Heart left ventricle (tissue), 16 donors: ENCODE measurements at regions not wholly inside any gene's neighbourhood (a gene's known extent, or its start where the extent isn't known, plus 50 kb on each side); places are given as distances from the start of the nearest gene placed in this dataset.

Experiments
- ATAC-seq, 4 donors: fragments of 200-7000 bp; cut with Tn5 transposase; one replicate each; pipeline ENCODE4 v1.9.1; 2020 to 2022; ENCODE audit warnings: moderate library complexity in 4 of 4, mild to moderate bottlenecking in 3 of 4, moderate number of reproducible peaks in 1 of 4
- DNase-seq, 5 donors: peaks; one replicate each; pipeline ENCODE4 v3.0.0-alpha.2; 2020
- H3K27ac ChIP-seq, 12 donors: fragments of 200-600 bp; sonication (generic) in 4 of 12; one replicate each; pipeline versions ENCODE4 v1.5.0 to v1.8.0; 2016 to 2022; ENCODE audit warnings: mild to moderate bottlenecking in 2 of 12
- H3K27me3 ChIP-seq, 9 donors: fragments of 200-600 bp; sonication (generic) in 2 of 9; one replicate each; pipeline versions ENCODE4 v1.5.1 to v1.8.0; 2016 to 2022; ENCODE audit warnings: mild to moderate bottlenecking in 3 of 9
- H3K36me3 ChIP-seq, 9 donors: fragments of 200-600 bp; sonication (generic) in 2 of 9; one replicate each; pipeline versions ENCODE4 v1.5.0 to v1.8.0; 2018 to 2022; ENCODE audit warnings: mild to moderate bottlenecking in 2 of 9
- H3K4me1 ChIP-seq, 12 donors: fragments of 200-600 bp; sonication (generic) in 4 of 12; one replicate each; pipeline versions ENCODE4 v1.5.0 to v1.8.0; 2016 to 2022; ENCODE audit warnings: mild to moderate bottlenecking in 3 of 12
- H3K4me3 ChIP-seq, 12 donors: fragments of 200-600 bp; sonication (generic) in 4 of 12; one replicate each; pipeline versions ENCODE4 v1.5.0 to v1.8.0; 2017 to 2022; ENCODE audit warnings: mild to moderate bottlenecking in 9 of 12, moderate library complexity in 4 of 12
- H3K9me3 ChIP-seq, 12 donors: fragments of 200-600 bp; sonication (generic) in 4 of 12; one replicate each; pipeline versions ENCODE4 v1.5.0 to v1.8.0; 2016 to 2022; ENCODE audit warnings: mild to moderate bottlenecking in 1 of 12
- POLR2A ChIP-seq, 2 donors: fragments of 450-650 bp; IDR thresholded peaks; one replicate each; pipeline ENCODE4 v1.6.1; 2017; ENCODE audit warnings: antibody characterized with exemption in 2 of 2, mild to moderate bottlenecking in 2 of 2, moderate library complexity in 2 of 2
- WGBS, 4 donors: extraction: QIAGEN DNeasy Blood & Tissue Kit in 2 of 4; methylation state at CpG; one replicate each; pipeline versions ENCODE4 v1.1.5 to v1.1.7; 2013 to 2018; 5-methylcytosine and 5-hydroxymethylcytosine counted together
- intact Hi-C, 10 donors: fragments of 100-400 bp; cut with DNase I; formaldehyde crosslinking; loops; one replicate each; pipeline versions ENCODE4 v1.11.1 to v1.14.2; 2022
- TF ChIP-seq, protein P1 (sequence below), 12 donors: fragments of 200-600 bp; sonication (generic) in 4 of 12; IDR thresholded peaks; one replicate each; pipeline versions ENCODE4 v1.5.0 to v1.8.0; 2018 to 2022; ENCODE audit warnings: antibody characterized with exemption in 12 of 12, mild to moderate bottlenecking in 5 of 12
- donor health status: ischemic (EF 13 %, LVEDD 7.1; RV severe dilation, severe dysfunction).
- donor health status: healthy with polysubstance abuse.
- donor health status: DM: no; HTN: yes; CAD: no.
- donor health status: DM: no; HTN: no; CAD: no.
- donor health status: ischemic (EF 25% LVEDD 6.9; RV normal size, moderate dysfunction).
- donor health status: ischemic (EF 25% LVEDD 5.7; RV mildly dilated, moderate dysfunction).
- donor health status: healthy.
- donor health status: DM: yes; HTN: yes; CAD: no.
- donor health status: ischemic (EF 35%, LVEDD 5.7; RV mildly dilated, moderate dysfunction).
- donor health status: nonischemic (EF 11% LVEDD 7.7; RV severe dilation, severe dysfunction).
- donor health status: DM: yes; HTN: yes; CAD: no.
- donor health status: PGD.
- donor health status: ischemic (EF 29% LVEDD 5.4; RV normal size, mild dysfunction).
- donor health status: nonischemic (EF 23%, LVEDD 6.1; RV moderate dilation, normal function).

DNA sequence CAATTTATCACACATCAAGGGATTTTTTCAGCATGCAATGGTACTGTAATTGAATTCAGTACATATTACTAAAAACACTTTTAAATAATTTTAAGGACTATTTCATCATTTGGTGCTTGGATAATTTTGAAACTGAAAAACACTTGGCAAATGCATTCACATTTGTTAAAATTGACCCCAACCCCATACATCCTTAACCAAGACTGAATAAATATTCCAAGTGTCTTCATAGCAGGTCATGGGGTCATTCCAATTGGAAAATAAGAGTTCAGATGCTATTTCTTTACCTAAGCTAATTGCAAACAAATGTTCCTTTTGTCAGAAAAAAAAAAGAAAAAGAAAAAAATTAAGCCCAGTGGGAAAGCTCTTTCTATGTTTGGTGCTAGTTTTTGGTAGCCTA, 516.4 kb upstream of the SPRY2 start:
- H3K27ac ChIP-seq: no peak overlapping the region
- no peak for TF ChIP-seq POLR2A (IDR thresholded peaks at IDR 0.05)
- TF ChIP-seq, protein P1, sequence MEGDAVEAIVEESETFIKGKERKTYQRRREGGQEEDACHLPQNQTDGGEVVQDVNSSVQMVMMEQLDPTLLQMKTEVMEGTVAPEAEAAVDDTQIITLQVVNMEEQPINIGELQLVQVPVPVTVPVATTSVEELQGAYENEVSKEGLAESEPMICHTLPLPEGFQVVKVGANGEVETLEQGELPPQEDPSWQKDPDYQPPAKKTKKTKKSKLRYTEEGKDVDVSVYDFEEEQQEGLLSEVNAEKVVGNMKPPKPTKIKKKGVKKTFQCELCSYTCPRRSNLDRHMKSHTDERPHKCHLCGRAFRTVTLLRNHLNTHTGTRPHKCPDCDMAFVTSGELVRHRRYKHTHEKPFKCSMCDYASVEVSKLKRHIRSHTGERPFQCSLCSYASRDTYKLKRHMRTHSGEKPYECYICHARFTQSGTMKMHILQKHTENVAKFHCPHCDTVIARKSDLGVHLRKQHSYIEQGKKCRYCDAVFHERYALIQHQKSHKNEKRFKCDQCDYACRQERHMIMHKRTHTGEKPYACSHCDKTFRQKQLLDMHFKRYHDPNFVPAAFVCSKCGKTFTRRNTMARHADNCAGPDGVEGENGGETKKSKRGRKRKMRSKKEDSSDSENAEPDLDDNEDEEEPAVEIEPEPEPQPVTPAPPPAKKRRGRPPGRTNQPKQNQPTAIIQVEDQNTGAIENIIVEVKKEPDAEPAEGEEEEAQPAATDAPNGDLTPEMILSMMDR (IDR thresholded peaks at IDR 0.05): no peak
- H3K4me3 ChIP-seq: no peak overlapping the region
- peaks cover 0 to 3% (median 0%) of the 10 kb centered on the region in 12 donors for H3K9me3 ChIP-seq
- ATAC-seq: no peak
- H3K36me3 ChIP-seq: no peaks in the 10 kb centered on the region
- no peaks in the 10 kb centered on the region for H3K27me3 ChIP-seq
- intact Hi-C loops: no loop called here
- H3K4me1 ChIP-seq: no peaks in the 10 kb centered on the region
- DNase-seq: no peak

DNA sequence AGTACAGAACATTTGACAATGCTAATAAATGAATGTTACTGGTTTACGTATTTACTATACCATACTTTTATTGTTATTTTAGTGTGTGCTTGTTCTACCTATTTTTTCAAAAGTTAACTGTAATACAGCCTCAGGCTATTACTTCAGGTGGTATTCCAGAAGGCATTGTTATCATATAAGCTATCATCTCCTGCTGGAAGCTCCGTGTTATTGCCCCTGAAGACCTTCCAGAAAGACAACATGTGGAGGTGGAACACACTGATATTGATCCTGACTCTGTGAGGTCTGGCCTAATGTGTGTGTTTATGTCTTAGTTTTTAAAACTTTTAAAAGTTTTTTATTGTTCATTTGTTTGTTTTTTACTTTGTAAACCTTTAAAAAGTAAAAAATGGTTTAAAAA, 509.8 kb upstream of the SPRY2 start:
- no peaks in the 10 kb centered on the region for H3K27me3 ChIP-seq
- H3K27ac ChIP-seq: no peak overlapping the region
- ATAC-seq (no peak), DNase-seq (no peak)
- WGBS, 4 donors: 82 to 91% (median 84%) methylated on average over 2 of the region's 2 CpGs
- intact Hi-C loops: no loop called here
- H3K4me3 ChIP-seq: no peak overlapping the region
- H3K9me3 ChIP-seq: peaks cover 0 to 14% (median 0%) of the 10 kb centered on the region in 12 donors
- H3K36me3 ChIP-seq: no peaks in the 10 kb centered on the region
- H3K4me1 ChIP-seq: no peaks in the 10 kb centered on the region
- no peak for TF ChIP-seq POLR2A (IDR thresholded peaks at IDR 0.05)
- TF ChIP-seq, protein P1 (IDR thresholded peaks at IDR 0.05): no peak

DNA sequence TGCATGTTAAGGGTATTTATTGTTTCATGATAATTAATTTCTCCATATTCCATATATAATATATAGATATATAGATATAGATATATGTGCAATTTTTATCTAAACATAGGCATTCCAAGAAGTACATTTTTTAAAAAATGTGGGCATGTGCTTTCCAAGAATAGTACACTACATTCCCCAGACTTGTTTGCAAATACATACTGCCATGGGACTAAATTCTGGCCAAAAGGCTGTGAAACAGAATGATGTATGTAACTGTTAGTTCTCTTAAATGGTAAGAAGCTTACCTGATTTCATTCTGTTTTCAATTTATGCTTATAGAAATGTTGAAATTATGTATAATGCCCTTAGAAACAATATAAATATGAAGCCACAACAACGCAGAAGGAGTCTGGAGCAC, 503.2 kb upstream of the SPRY2 start:
- intact Hi-C loops: no loop called here
- Histone ChIP-seq H3K27ac (no peak overlapping the region), H3K27me3 (no peaks in the 10 kb centered on the region), H3K4me3 (no peak overlapping the region), H3K9me3 (peaks cover 0 to 8% (median 0%) of the 10 kb centered on the region in 12 donors), H3K4me1 (peaks cover 0 to 28% (median 0%) of the 10 kb centered on the region in 12 donors), H3K36me3 (no peaks in the 10 kb centered on the region)
- TF ChIP-seq, protein P1 (IDR thresholded peaks at IDR 0.05): no peak
- no peak for TF ChIP-seq POLR2A (IDR thresholded peaks at IDR 0.05)
- ATAC-seq: no peak
- no peak for DNase-seq
- WGBS, 4 donors: 90 to 95% (median 93%) methylated on average over 1 of the region's 1 CpG

DNA sequence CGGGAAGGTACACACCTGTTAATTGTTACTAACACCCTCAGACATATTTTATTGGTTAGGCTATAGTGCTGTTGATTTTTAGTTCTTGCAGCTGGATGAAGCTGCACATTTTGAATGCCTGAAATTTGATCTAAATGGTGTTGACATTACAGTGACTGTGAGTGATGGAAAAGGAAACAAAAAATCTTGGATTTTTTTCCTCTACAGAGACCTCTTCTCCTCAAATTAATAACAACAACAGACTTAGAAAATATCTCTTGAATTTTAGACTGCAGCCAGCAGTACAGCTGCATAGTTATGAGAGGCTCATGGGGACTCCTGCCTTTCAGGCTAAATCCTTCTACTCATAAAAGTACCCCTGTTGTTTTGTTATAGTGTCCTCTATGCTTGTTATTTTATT, 500.5 kb upstream of the SPRY2 start:
- Histone ChIP-seq H3K4me1 (peaks cover 0 to 28% (median 0%) of the 10 kb centered on the region in 12 donors), H3K27me3 (no peaks in the 10 kb centered on the region), H3K36me3 (peaks cover 0 to 4% (median 0%) of the 10 kb centered on the region in 9 donors), H3K9me3 (peaks cover 0 to 19% (median 0%) of the 10 kb centered on the region in 12 donors), H3K27ac (peak overlapping the region in 6 of 12 donors; percentile 13 to 74 (median 62)), H3K4me3 (no peak overlapping the region)
- DNase-seq (no peak), ATAC-seq (peak in 2 of 4 donors; percentile 30 to 59)
- intact Hi-C loops: no loop called here
- TF ChIP-seq, protein P1 (IDR thresholded peaks at IDR 0.05): no peak
- no peak for TF ChIP-seq POLR2A (IDR thresholded peaks at IDR 0.05)
- WGBS, 4 donors: 43 to 52% (median 46%) methylated on average over 1 of the region's 1 CpG
